IPS-NIHi7 (cell line): ENCODE measurements at regions not wholly inside any gene's neighbourhood (a gene's known extent, or its start where the extent isn't known, plus 50 kb on each side); places are given as distances from the start of the nearest gene placed in this dataset.

Source experiments
- DNase-seq: peaks from one replicate; pipeline ENCODE4 v3.0.0; 2012; ENCODE audit warnings: mixed read lengths; ENCODE audit errors: extremely low spot score

DNA sequence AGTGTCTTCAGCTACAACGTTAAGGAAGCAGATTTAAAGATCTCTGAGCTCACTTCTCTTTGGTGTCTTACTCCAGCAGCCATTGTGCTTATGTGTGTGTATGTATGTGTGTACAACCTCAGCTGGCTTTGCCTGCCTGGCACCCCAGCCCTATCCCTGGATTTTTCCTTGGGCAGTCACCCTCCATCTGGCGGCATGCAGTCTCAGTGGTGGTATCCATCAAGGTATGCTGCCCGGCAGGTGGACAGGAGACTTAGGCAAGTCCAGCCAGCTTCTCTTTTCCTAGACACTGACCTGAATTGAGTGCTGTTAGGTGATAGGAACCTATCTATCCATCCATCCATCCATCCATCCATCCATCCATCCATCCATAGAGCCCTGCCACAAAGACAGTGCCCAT, 280.8 kb upstream of the CCL2 start:
- no peak for DNase-seq

DNA sequence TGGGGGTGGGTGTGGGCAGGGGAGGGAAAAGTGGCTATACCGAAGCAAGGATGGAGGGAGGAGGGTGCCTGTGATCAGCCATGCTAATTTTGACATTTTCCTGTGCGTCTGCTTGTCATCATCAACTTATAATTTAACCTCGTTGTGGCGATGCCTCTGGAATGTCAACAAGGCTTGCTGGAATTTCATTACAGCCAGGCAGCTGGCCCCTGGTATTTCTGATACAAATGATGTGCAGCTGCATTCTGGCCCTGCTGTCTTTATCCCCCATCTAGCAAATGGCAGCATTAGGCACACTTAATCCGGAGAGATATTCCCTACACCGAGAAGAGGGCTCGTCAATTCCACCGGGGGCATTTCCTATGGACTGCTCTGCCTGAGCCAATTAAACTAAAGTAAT, 278.3 kb upstream of the CCL2 start:
- DNase-seq, result no peak

DNA sequence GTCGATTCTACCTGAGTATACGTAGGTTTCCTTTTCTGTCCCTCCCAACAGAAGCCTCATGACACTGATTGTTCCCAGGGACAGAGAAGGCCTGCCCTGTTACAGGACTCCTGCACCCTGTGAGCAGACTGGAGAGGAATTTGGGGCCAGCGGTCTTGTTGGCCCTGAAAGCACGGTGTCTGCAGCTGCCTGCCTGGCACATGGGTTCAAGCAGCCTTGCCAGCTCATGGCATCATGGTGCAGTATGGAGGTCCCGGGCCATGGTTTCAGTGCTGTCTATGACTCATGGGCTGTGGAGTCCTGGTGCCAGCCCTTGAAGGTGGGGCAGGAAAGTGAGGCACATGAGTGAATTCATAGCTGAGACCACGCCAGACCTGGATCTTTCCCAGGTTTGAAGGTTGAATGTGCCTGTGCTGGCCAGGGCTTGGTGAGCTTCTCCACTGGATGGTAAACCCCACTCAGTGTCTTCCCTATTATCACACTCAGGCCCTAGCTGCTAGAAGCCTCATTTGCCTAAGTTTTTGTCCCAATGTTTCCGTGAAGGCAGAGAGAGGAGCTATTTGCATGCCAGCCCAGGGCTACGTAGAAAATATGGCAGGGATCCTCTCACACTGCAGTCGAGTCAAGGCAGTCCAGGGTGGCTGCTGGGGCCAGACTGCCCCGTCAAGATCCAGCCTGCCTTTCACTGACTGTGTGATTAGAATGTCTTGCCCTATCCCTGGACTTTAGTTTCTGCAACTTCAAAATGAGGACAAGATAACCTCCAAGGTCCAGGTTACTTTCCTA, 277.2 kb upstream of the CCL2 start:
- no peak for DNase-seq

DNA sequence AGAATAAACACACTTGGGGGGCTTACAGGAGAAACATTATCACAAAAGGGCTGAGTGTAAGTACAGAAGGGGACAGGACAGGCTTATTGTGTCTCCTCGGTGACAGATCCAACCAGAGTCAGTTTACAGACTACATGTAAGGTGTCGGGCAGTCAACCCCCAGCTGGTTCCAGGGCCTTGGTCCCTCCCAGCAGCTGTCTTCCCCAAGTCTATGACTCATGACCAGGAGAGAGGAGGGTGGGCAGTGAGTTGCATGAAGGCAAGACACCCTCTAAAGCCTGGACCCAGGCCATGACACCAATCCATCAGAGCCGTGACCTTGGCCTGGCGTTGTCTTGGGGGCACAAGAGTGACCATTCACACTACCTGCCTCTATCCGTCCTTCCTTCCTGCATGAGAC, 276.2 kb upstream of the CCL2 start:
- DNase-seq, result no peak

DNA sequence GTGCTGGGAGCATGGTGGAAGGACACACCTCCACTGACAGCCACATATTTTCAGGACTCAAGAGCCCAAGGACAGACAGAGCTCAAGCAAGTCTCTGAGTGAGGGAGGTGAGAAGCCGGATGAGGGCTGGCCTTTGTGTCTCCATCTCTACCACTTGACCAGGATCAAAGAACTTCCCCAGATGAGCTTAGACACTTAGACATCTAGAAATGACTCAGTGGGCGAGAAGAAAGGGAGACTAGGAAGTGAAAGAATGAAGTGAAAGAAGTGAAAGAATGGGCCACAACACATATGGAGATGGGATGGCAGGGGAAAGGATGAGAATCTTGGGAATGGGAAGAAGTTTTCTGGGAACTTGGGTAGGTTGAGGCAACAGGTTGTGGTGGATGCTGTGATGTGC, 274.9 kb upstream of the CCL2 start:
- no peak for DNase-seq

DNA sequence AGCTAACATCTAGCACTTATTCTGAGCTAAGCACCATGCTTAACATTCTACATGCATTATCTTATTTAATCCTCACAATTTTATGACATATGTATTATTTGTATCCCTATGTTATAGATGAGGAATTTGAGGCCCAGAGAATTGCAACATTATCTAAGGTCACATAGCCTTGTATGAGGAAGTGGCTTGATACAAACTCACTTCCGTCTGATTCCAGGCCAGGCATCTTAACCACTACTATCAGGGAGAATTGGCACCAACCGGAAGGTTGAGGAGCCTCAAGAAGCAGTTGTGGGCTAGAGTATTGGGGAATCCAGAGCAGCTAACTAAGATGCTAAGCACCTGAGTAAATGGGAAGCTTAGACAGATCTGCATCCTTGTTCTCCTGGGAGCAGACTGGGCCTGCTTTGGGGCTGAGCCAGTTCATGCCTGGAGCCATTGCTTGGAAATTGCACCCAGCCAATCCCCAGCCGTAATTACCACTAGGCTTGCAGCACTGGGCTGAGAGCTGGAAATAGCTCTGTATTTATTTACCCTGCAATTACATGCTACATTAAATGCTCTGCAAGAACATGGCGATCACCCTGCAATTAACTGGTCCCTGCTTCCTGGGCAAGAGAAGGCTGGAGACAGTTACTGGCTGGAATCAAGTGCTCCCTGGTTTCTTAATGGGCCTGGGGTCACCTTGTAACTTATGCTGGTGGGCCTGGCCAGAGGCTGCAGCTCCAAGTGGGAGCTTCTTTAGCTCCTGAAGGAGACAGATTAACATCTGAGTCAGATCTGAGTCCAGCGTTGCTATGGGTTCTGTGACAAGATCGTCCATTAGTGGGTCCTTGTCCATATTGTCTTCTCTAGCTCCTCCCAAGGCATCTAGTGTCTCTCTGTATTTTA, 273.1 kb upstream of the CCL2 start:
- DNase-seq, result no peak

DNA sequence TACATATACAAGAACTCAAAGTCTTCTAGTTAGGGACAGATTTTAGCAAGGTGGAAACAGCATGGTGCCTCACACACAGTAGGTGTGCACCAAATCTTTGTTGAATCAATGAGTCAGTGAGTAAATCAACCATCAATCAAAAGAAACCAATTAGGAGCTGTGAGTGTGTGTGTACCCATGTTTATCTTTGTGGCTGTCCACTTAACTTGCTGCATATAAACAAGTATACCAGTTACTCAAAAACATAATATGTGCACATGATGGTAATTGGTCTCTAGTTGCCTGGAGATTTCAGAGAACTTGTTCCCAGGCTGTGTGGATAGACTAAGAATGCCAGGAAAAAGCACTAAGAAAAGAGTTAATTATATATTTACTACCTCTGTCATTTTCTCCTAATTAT, 272.2 kb upstream of the CCL2 start:
- no peak for DNase-seq

DNA sequence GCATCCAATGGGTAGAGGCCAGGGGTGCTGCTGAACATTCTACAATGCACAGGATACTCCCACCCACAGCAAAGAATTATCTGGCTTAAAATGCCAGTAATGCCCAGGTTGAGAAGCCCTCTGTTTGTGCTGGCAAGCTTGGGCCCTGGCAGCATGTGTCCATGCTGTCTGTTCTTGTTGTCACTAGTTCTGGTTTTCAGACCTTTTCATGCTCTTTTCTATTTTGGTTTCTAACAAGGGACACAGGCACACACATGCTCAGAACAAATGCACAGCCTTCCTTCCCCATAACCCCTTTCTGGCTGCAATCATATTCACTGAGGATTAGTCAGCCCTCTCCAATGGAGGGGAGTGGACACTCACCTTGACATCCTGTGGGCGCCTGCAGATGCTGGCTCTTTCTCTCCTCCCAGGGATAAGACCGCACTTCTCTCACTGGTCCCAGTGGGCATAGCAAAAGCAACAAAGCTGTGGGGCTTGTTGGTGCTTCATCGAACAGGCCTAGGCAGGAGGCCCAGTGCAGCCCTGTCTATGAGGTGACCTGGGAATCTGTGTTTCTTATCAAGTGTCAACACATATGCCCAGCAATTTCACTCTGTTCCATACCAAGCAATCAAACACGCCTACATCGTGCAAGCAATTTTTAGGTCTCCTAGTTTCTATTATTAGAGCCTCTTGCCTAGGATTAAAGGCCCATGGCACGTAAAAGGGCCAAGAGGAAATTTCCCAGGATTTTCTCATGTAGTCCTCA, 271.1 kb upstream of the CCL2 start:
- DNase-seq, result no peak

DNA sequence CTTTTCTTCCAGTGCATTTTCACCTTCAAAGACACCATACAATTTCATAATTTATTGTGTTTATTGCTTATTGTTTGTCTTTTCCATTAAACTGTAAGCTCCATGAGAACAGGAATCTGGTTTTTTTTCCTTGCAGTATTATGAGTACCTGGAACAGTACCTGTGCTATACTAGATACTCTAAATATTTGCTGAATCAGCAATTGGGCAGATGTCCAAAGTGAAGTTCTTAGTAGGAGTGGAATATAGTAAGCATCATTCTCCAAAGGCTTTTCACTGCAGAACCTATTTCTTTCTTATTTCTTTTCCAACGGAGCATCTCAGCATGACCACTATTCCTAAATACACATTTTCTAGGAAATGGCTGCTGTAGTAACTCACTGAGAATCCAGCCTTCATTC, 269.0 kb upstream of the CCL2 start:
- DNase-seq, result no peak

DNA sequence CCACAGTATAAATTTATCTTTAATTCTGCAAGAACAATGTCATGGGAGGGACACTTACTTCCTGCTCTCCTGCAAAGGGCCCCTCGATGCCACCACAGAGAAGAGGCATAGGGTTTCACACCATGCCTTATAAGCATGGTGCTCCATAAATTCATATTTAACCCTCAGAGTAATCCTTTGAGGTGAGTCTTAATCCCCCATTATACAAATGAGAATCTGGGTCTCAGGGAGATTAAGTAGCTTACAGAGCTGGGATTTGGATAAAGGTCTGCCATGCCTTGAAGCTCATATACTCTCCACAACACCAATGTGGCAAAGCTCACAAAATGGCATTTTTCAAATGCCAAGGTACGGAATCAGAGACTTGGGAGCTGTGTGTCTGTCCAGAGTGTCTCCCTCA, 268.5 kb upstream of the CCL2 start:
- DNase-seq, result no peak

DNA sequence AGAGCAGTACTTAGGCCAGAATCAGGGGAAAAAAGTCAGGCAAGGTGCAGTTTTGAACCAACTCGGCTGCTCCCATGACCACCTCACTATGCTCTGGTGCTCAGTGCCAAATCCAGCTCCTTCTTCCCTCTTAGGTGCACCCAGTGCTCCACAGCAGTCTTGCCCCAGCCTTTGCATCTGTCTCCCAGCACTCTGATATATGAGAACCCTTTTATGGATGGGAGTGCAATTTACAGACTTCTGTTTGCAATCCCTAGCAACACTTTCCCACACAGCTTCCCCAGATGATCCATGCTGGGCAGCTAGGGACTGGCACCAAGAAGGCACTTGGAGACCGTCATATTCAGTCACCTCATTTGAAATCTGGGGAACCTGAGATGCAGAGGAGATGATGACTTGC, 267.9 kb upstream of the CCL2 start:
- no peak for DNase-seq

DNA sequence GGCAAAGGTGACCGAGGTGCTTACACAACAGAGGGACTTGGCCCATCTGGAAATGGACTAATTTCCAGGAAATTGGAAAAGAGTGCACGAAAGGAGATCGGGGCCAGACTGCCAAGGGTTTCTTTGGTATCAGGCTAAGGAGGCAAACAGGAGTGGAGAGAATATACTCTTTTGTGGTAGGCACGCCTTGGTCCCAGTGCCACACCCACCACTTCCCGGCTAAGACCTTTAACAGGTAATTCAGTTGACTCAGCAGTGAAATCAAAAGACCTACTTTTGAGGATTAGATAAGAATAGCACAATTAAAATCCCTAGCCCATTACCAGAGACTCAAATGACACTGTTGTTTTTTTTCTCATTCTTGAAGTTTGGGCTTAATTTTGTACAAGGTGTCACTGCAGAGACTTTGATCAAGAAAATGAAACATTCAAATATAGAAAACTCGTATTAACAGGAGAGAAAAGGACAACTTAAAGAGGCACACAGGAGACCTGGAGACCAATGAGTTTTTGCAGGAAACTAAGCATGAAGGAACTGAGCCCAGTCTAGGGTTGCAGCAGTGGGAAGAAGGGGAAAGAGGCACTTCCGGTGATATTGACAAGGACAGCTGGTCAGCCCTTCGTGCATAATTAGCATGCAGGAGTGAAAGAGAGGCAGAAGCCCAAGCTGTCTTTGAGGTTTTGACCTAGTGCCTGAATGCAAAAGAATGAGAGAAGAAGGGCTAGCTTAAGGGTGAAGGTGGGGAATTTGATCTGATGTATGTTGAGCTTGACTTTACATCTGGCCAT, 265.5 kb upstream of the CCL2 start:
- DNase-seq, result no peak

DNA sequence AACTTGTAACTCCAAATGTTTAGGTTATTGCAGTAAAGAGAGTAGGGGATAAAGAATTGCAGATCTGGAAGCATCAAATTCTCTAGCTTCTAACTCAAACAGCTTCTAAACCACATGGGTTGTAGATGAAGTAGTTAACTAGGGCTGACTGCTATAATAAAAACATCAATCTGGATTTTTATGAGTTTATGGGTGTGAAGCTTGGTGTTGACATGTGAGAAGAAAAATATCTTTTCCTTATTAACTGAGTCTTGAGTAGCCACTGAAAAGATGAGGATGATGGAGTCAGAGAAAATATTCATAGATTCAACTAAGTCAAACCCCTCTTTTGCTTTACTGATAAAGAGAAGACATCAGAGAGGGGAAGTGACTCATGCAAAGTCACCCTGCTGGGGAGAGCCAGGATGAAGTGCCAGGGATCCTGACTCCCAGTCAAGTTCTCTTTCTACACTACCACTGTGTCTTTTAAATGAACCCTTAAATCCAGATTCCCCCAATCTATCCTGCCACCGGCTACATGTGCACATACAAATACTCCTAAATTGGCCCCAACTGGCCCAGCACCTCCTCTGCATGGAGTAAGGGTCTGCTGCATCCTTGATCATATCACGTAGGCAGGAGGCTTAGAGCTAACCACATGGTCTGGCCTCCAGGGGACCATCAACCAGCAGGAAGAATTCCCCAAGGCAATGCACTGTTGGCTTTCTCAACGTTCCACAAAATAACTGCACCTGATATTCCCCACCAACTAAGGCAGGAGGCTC, 264.0 kb upstream of the CCL2 start:
- DNase-seq, result no peak

DNA sequence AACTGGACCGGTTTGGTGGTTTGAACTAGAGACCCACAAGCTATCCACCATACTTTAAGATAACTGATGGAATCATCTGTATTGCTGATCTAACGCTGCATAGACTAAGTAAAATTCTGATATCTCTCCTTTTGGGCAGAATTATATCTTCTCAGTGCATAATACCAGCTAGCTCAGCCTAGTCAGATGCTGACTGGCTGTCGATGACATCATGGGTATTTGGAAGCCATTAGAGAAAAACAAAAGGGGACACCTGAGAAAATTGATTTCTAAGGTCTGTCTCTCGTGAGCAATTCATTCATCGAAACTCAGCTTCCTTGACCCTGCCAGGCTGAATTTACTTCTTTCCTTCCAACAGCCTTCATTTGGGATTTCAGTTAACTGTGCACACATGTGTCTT, 263.0 kb upstream of the CCL2 start:
- no peak for DNase-seq

DNA sequence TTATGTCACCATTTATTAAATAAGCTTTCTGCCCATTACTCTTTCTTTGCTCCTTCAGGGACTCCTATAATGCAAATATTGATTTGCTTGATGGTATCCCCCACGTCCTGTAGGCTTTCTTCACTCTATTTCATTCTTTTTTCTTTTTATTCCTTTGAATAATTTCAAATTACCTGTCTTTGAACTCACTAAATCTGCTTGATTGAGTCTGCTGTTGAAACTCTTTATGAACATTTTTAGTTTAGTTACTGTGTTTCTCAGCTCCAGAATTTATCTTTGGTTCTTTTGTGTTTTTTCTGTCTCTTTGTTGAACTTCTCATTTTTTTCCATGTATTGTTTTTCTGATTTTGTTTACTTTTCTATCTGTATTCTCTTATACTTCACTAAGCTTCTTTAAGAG, 254.4 kb upstream of the CCL2 start:
- DNase-seq, result no peak

DNA sequence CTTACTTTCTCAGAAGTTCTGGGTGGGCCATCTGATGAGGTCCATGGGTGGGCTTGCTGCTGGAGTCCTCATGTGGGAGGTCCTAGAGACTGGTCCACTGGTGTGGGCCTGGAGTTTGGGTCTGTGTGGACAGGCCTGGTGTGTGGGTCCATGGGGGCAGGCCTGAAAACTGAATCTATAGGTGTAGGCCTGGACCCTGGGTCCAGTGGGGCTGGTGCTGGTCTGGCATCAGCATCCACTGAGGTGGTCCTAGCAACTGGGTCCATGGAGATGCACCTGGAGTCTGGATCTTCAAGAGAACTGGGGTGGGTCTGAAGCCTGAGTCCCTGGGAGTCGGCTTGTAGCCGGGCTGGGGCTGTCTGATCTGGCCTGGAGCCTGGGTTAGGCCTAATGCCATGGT, 253.8 kb upstream of the CCL2 start:
- no peak for DNase-seq

DNA sequence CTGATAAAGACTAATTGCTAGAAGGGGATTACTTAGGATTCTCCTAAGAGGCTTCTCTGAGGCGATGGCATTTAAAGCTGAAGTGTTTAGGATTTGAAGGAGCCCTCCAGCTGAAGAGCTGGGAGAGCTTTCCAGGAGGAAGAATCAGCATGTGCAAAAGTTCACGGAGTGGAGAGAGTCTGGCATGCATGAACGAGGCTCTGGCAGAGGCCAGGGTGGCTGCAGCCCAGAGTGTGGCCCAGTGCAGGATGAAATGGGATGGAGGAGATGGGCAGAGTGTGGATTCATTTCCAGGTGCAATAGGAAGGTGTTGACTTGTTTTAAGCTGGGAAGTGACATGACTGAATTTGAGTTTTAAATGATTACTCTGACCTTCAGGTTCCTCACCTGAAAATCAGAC, 249.0 kb upstream of the CCL2 start:
- DNase-seq, result no peak

DNA sequence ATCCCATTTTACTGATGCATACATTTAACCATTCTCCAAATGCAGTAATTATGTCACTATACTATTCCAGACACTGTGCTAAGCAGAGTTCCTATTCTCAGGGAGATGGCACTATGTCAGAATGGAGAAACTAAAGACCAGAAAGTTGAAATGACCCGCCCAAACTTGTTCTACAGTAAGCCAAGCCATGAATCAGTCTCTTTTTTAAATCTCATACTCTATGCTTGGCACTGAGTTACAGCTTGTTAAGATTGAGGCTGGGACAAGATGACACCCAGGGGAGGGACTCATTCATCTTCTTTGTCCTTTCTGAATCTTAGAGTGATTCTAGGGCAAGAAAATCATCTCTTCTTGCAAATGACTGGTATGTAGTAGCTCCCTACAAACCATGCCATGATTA, 247.0 kb upstream of the CCL2 start:
- no peak for DNase-seq

DNA sequence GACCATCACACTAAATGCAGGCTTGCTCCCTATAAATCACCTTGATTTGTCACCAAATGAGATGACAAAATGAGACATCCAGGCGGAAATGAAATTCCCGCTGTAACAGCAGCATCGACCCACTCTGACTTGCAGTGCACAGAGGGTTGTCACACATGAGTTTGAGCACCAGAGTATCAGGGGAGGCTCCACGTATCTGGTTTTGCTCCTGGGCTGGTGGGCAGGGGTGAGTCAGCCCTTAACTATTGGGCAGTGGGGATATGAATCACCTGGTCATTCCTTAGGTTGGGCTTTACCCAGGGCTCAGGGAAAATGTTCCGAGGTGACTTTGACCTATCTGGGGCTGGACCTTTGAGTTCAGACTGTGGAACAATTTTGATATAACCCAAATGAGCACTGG, 245.2 kb upstream of the CCL2 start:
- DNase-seq, result no peak

DNA sequence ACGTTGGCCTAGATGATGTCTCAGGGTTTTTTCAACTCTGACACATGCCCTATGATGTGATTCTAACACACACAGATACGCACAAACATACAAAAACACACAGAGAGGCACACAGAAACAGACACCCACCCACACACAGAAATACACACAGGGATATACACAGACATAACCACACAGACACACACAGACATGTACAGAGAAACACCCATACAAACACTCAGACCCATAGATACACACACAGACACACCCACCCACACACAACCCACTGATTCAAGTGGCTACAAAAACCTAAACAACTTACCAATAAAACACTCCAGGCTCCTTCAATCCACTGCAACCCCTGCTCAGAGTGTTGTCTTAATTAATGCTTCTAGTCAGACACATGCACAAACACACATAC, 244.6 kb upstream of the CCL2 start:
- DNase-seq, result no peak

DNA sequence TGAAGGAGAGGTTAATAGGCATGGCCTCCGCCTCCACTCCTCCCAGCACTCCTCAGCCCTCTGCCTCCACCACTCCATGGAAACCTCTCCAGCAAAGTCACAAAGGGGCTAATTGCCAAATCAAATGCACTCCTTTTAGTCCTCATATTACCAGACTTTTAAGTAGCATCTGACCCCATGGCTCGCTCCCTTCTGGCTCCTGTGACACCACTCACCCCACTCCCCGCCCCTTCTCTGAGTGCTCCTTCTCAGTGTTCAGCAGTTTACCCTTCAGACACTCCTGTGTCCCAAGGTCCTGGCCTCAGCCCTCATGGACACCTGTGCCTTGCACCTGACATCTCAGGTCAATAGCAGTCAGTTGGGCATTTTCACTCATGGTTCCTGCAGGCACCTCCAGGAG, 243.5 kb upstream of the CCL2 start:
- no peak for DNase-seq
